ENCODE measurements at regions not wholly inside any gene's neighbourhood (a gene's known extent, or its start where the extent isn't known, plus 50 kb on each side); places are given as distances from the start of the nearest gene placed in this dataset.

DNA sequence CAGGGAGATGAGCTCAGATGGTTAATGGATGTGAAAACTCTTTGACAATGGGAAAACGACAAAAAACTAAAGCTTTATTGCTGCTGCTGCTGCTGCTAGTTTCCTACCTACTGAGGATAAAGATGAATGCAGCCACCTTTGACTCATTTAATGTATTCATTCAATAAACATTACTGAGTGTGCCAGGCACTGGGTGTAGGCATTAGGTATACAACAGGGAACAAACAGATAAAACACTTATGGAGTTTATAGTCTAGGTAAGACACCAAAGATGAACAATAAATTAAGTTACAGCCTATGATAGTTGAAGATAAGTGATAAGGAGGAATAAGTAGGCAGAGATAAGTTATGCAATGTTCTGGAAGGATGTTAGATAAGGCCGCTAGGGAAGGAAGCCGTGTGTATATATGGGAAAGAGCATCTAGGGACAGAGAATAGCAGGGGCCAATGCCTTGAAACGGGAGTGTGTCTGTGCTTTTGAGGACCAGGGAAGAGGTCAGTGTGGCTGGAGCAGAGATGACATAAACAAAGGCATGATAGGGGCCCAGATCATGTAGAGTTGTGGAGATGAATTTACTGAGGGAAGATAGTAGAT lies 477.6 kb downstream of the NTRK2 start:
- H3K27me3 ChIP-seq = no peaks in the 10 kb centered on the region
- no peak overlapping the region for H3K27ac ChIP-seq
- ATAC-seq = no peak
- TF ChIP-seq, protein P1, sequence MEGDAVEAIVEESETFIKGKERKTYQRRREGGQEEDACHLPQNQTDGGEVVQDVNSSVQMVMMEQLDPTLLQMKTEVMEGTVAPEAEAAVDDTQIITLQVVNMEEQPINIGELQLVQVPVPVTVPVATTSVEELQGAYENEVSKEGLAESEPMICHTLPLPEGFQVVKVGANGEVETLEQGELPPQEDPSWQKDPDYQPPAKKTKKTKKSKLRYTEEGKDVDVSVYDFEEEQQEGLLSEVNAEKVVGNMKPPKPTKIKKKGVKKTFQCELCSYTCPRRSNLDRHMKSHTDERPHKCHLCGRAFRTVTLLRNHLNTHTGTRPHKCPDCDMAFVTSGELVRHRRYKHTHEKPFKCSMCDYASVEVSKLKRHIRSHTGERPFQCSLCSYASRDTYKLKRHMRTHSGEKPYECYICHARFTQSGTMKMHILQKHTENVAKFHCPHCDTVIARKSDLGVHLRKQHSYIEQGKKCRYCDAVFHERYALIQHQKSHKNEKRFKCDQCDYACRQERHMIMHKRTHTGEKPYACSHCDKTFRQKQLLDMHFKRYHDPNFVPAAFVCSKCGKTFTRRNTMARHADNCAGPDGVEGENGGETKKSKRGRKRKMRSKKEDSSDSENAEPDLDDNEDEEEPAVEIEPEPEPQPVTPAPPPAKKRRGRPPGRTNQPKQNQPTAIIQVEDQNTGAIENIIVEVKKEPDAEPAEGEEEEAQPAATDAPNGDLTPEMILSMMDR (IDR thresholded peaks at IDR 0.05) = no peak
- no peaks in the 10 kb centered on the region for H3K9me3 ChIP-seq
- no peak overlapping the region for H3K4me3 ChIP-seq
- DNase-seq = no peak
- intact Hi-C loops (cut with DNase I) = no loop called here
- H3K36me3 ChIP-seq = no peaks in the 10 kb centered on the region
- H3K4me1 ChIP-seq = no peaks in the 10 kb centered on the region

DNA sequence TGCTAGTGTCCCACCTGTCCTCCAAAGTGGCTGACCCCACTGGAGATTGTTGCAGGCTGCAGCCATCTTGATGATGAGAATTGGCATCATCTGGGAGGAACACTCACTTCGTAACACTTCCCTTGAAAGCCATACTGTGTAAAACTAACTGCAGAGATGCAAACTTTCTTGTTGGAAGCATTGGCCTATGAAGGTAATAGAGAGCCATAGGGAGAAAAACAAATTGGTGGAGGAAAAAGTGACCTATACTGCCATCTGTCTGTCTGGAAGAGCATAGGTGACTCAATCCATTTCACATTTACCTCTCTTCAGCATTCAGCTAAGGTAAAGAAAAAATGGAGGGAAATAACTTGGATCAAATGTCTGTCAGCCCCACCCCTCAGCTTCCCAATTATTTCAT lies 473.4 kb downstream of the NTRK2 start:
- Histone ChIP-seq H3K36me3 (no peaks in the 10 kb centered on the region), H3K4me1 (no peaks in the 10 kb centered on the region), H3K4me3 (no peak overlapping the region), H3K27me3 (no peaks in the 10 kb centered on the region), H3K9me3 (no peaks in the 10 kb centered on the region), H3K27ac (no peak overlapping the region)
- TF ChIP-seq, protein P1 (IDR thresholded peaks at IDR 0.05) = peak; percentile 39
- intact Hi-C loops (cut with DNase I) = no loop called here
- DNase-seq (no peak), ATAC-seq (peak; percentile 33)

- no peaks in the 10 kb centered on the region for H3K36me3 ChIP-seq
- no peak for DNase-seq
- TF ChIP-seq, protein P1 (IDR thresholded peaks at IDR 0.05) = no peak
- H3K9me3 ChIP-seq = no peaks in the 10 kb centered on the region
- intact Hi-C loops (cut with DNase I) = no loop called here
- no peak overlapping the region for H3K4me3 ChIP-seq
- no peaks in the 10 kb centered on the region for H3K4me1 ChIP-seq
- H3K27ac ChIP-seq = no peak overlapping the region
- peak; percentile 16 for ATAC-seq
- no peaks in the 10 kb centered on the region for H3K27me3 ChIP-seq
Measured at GRCh38 chr9:85142496-85142911, 473.0 kb downstream of the NTRK2 start.

- H3K9me3 ChIP-seq = no peaks in the 10 kb centered on the region
- DNase-seq = no peak
Measured at GRCh38 chr9:85137696-85138095, 468.2 kb downstream of the NTRK2 start.

GRCh38 chr9:85136987-85137386 lies 467.5 kb downstream of the NTRK2 start:
- Histone ChIP-seq H3K27me3 (no peaks in the 10 kb centered on the region), H3K4me1 (no peaks in the 10 kb centered on the region), H3K4me3 (no peak overlapping the region), H3K36me3 (no peaks in the 10 kb centered on the region), H3K9me3 (no peaks in the 10 kb centered on the region), H3K27ac (no peak overlapping the region)
- TF ChIP-seq, protein P1 (IDR thresholded peaks at IDR 0.05) = no peak
- no peak for ATAC-seq
- intact Hi-C loops (cut with DNase I) = no loop called here
- no peak for DNase-seq

More at GRCh38 chr9:85137696-85138095, 468.2 kb downstream of the NTRK2 start:
- no peaks in the 10 kb centered on the region for H3K4me1 ChIP-seq
- TF ChIP-seq, protein P1 (IDR thresholded peaks at IDR 0.05) = no peak
- no peaks in the 10 kb centered on the region for H3K36me3 ChIP-seq
- H3K27ac ChIP-seq = no peak overlapping the region
- intact Hi-C loops (cut with DNase I) = no loop called here
- no peaks in the 10 kb centered on the region for H3K27me3 ChIP-seq
- H3K4me3 ChIP-seq = no peak overlapping the region
- no peak for ATAC-seq

DNA sequence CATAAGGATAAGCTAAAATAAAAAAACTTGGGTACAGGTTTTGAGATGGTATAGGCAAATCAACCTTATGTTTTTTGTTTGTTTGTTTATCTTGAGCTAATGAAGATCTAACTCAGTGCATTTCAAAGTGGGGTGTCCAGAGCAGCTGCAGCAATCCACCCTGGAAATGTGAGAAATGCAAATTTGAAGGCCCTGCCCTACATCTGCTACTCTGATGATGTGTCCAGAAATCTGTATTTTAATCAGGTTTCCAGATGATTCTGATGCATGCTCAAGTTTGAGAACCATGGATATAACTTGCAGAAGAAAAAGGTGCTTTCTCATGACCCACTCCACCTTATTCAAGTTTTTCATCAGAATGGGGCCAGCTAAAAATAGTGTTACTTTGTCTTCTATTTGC lies 467.0 kb downstream of the NTRK2 start:
- intact Hi-C loops (cut with DNase I) = no loop called here
- Histone ChIP-seq H3K27ac (no peak overlapping the region), H3K4me1 (no peaks in the 10 kb centered on the region)

More for the DNA sequence above, 467.0 kb downstream of the NTRK2 start:
- Histone ChIP-seq H3K4me3 (no peak overlapping the region), H3K36me3 (no peaks in the 10 kb centered on the region), H3K27me3 (no peaks in the 10 kb centered on the region), H3K9me3 (no peaks in the 10 kb centered on the region)
- ATAC-seq = no peak
- no peak for DNase-seq
- TF ChIP-seq, protein P1 (IDR thresholded peaks at IDR 0.05) = no peak
